Common myeloid progenitor, CD34-positive (primary cell): ENCODE measurements at regions not wholly inside any gene's neighbourhood (a gene's known extent, or its start where the extent isn't known, plus 50 kb on each side); places are given as distances from the start of the nearest gene placed in this dataset.

Source experiments
- CTCF ChIA-PET: fragments of 350-600 bp; sonication (Branson Sonifier 250); formaldehyde crosslinking; loops from one replicate; lab custom pipeline; 2021; ENCODE audit warnings: antibody characterized with exemption; lab: Charles Lee
- POLR2A ChIA-PET: fragments of 350-600 bp; sonication (Branson Sonifier 250); formaldehyde crosslinking; loops from one replicate; lab custom pipeline; 2021; ENCODE audit warnings: antibody characterized with exemption; lab: Charles Lee
- DNase-seq, 3 donors: peaks; one replicate each; pipeline versions ENCODE4 v3.0.0 to v3.0.0-alpha.2; 2013
- H3K27ac ChIP-seq, 2 experiments: 1 replicate in 1 of 2; 2 replicates in 1 of 2; pipeline ENCODE4 v1.7.0; 2013; ENCODE audit warnings: inconsistent platforms in 2 of 2, low read length in 2 of 2, mild to moderate bottlenecking in 2 of 2, low read depth in 1 of 2, moderate library complexity in 1 of 2; ENCODE audit not compliant: severe bottlenecking in 2 of 2, insufficient read depth in 1 of 2, poor library complexity in 1 of 2
- H3K27me3 ChIP-seq, 5 experiments: replicated peaks in 2 of 5; 1 replicate in 3 of 5; 2 replicates in 2 of 5; pipeline versions ENCODE4 v1.6.1 to v1.7.0; 2013; ENCODE audit warnings: low read length in 4 of 5, mild to moderate bottlenecking in 2 of 5, moderate library complexity in 2 of 5, inconsistent platforms in 1 of 5; ENCODE audit not compliant: insufficient read depth in 5 of 5, control insufficient read depth in 4 of 5
- H3K36me3 ChIP-seq, 4 experiments: 1 replicate in 2 of 4; 2 replicates in 2 of 4; pipeline versions ENCODE4 v1.6.1 to v1.7.0; 2013; ENCODE audit warnings: low read length in 3 of 4, control low read depth in 1 of 4, mild to moderate bottlenecking in 1 of 4; ENCODE audit not compliant: control insufficient read depth in 4 of 4, insufficient read depth in 4 of 4
- H3K4me1 ChIP-seq, 4 experiments: 1 replicate in 3 of 4; 2 replicates in 1 of 4; pipeline versions ENCODE4 v1.6.1 to v1.7.1; 2013; ENCODE audit warnings: low read length in 3 of 4, mild to moderate bottlenecking in 3 of 4, control low read depth in 1 of 4, inconsistent platforms in 1 of 4, moderate library complexity in 1 of 4; ENCODE audit not compliant: control insufficient read depth in 4 of 4, insufficient read depth in 4 of 4; ENCODE audit errors: control extremely low read depth in 1 of 4
- H3K4me3 ChIP-seq, 7 experiments: 1 replicate in 4 of 7; 2 replicates in 3 of 7; pipeline versions ENCODE4 v1.5.1 to v1.7.0; 2013; ENCODE audit warnings: mild to moderate bottlenecking in 7 of 7, low read length in 6 of 7, moderate library complexity in 6 of 7, inconsistent platforms in 2 of 7, low read depth in 2 of 7, control low read depth in 1 of 7; ENCODE audit not compliant: insufficient read depth in 4 of 7, control insufficient read depth in 1 of 7; ENCODE audit errors: extremely low read depth in 1 of 7
- H3K9me3 ChIP-seq, 5 experiments: 1 replicate in 4 of 5; 2 replicates in 1 of 5; pipeline versions ENCODE4 v1.6.1 to v1.7.1; 2013; ENCODE audit warnings: low read length in 4 of 5, mild to moderate bottlenecking in 2 of 5, inconsistent platforms in 1 of 5, low read depth in 1 of 5, moderate library complexity in 1 of 5; ENCODE audit not compliant: control insufficient read depth in 4 of 5, insufficient read depth in 2 of 5; ENCODE audit errors: control extremely low read depth in 1 of 5
- WGBS: methylation state at CpG from one replicate; pipeline ENCODE4 v1.1.5; 2013; ENCODE audit not compliant: insufficient coverage; 5-methylcytosine and 5-hydroxymethylcytosine counted together

- DNase-seq: no peak
- H3K4me3 ChIP-seq: no peak overlapping the region
- no peak overlapping the region for H3K27ac ChIP-seq
- 86% methylated on average over 3 of the region's 3 CpGs for WGBS
- CTCF ChIA-PET: no interaction called here
- H3K4me1 ChIP-seq: no peaks in the 10 kb centered on the region
- no peaks in the 10 kb centered on the region for H3K36me3 ChIP-seq
- POLR2A ChIA-PET: no interaction called here
- H3K27me3 ChIP-seq: no peaks in the 10 kb centered on the region
- no peaks in the 10 kb centered on the region for H3K9me3 ChIP-seq
Measured at GRCh38 chr3:135690664-135691063, 274.9 kb upstream of the PPP2R3A start.

DNA sequence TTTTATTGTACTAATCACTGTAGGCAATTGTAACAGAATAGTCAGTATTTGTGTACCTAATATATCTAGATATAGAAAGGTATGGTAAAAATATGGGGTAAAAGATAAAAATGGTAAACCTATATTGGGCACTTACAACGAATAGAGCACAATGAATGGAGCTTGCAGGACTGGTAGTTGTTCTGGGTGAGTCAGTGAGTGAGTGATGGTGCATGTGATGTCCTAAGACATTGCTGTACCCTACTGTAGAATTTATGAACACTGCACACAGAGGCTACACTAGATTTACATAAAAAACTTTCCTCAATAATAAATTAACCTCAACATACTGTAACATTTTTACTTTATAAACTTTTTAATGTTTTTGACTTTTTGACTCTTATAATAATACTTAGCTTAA is 274.3 kb upstream of the PPP2R3A start:
- 83% methylated on average over 1 of the region's 1 CpG for WGBS
- H3K27me3 ChIP-seq: no peaks in the 10 kb centered on the region
- POLR2A ChIA-PET: no interaction called here

GRCh38 chr3:135694142-135694541 is 271.4 kb upstream of the PPP2R3A start:
- Histone ChIP-seq H3K36me3 (no peaks in the 10 kb centered on the region), H3K4me3 (no peak overlapping the region), H3K9me3 (no peaks in the 10 kb centered on the region), H3K27ac (no peak overlapping the region), H3K27me3 (no peaks in the 10 kb centered on the region), H3K4me1 (no peaks in the 10 kb centered on the region)
- DNase-seq: no peak
- POLR2A ChIA-PET: no interaction called here
- WGBS: 80% methylated on average over 1 of the region's 1 CpG
- CTCF ChIA-PET: no interaction called here

More for the DNA sequence above, 274.3 kb upstream of the PPP2R3A start:
- CTCF ChIA-PET: no interaction called here
- H3K9me3 ChIP-seq: no peaks in the 10 kb centered on the region
- DNase-seq: no peak
- H3K27ac ChIP-seq: no peak overlapping the region
- no peaks in the 10 kb centered on the region for H3K36me3 ChIP-seq
- H3K4me3 ChIP-seq: no peak overlapping the region
- H3K4me1 ChIP-seq: no peaks in the 10 kb centered on the region

- H3K4me3 ChIP-seq: no peak overlapping the region
- WGBS: 100% methylated on average over 3 of the region's 5 CpGs
- POLR2A ChIA-PET: no interaction called here
Measured at GRCh38 chr3:135699741-135700140, 265.8 kb upstream of the PPP2R3A start.

GRCh38 chr3:135706758-135707375 is 258.7 kb upstream of the PPP2R3A start:
- Histone ChIP-seq H3K36me3 (no peaks in the 10 kb centered on the region), H3K4me1 (no peaks in the 10 kb centered on the region), H3K27me3 (no peaks in the 10 kb centered on the region), H3K9me3 (no peaks in the 10 kb centered on the region), H3K27ac (no peak overlapping the region), H3K4me3 (no peak overlapping the region)
- no peak for DNase-seq
- WGBS: 90% methylated on average over 3 of the region's 4 CpGs
- ChIA-PET CTCF (no interaction called here), POLR2A (no interaction called here)

More at GRCh38 chr3:135699741-135700140, 265.8 kb upstream of the PPP2R3A start:
- Histone ChIP-seq H3K4me1 (no peaks in the 10 kb centered on the region), H3K27ac (no peak overlapping the region), H3K27me3 (no peaks in the 10 kb centered on the region), H3K36me3 (no peaks in the 10 kb centered on the region), H3K9me3 (no peaks in the 10 kb centered on the region)
- DNase-seq: no peak
- CTCF ChIA-PET: interaction anchor here (1.5 kb wide), 1 partner anchor 18 kb away, joined by 3 read pairs; no protein-coding TSS in a partner anchor

- H3K36me3 ChIP-seq: no peaks in the 10 kb centered on the region
- ChIA-PET POLR2A (no interaction called here), CTCF (no interaction called here)
- no peaks in the 10 kb centered on the region for H3K9me3 ChIP-seq
- H3K27me3 ChIP-seq: no peaks in the 10 kb centered on the region
- no peak for DNase-seq
- 100% methylated on average over 1 of the region's 1 CpG for WGBS
- H3K4me3 ChIP-seq: no peak overlapping the region
- H3K4me1 ChIP-seq: no peaks in the 10 kb centered on the region
- H3K27ac ChIP-seq: no peak overlapping the region
Measured at GRCh38 chr3:135719449-135719848, 246.1 kb upstream of the PPP2R3A start.

DNA sequence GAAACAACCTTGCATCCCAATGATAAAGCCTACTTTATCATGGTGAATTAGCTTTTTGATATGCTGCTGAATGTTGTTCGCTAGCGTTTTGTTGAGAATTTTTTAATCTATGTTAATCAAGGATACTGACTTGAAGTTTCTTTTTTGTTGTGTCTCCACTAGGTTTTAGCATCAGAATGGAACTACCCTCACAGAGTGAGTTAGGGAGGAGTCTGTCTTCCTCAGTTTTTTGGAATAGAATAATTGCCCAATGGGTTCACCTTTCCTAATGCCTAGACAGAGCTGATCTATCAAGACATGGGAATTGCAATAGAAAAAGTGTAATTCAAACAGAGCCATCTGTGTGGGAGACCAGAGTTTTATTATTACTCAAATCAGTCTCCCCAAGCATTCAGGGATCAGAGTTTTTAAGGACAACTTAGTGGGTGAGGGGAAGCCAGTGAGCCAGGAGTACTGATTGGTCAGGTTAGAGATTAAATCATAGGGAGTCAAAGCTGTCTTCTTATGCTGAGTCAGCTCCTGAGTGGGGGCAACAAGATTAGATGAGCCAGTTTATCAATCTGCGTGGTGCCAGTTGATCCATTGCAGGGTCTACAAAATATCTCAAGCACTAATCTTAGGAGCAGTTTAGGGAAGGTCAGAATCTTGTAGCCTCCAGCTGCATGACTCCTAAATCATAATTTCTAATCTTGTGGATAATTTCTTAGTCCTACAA is 237.4 kb upstream of the PPP2R3A start:
- no peak overlapping the region for H3K27ac ChIP-seq
- ChIA-PET POLR2A (no interaction called here), CTCF (no interaction called here)
- H3K27me3 ChIP-seq: no peaks in the 10 kb centered on the region
- no peaks in the 10 kb centered on the region for H3K36me3 ChIP-seq
- WGBS: 100% methylated on average over 1 of the region's 3 CpGs
- H3K4me3 ChIP-seq: no peak overlapping the region
- DNase-seq: no peak
- H3K4me1 ChIP-seq: no peaks in the 10 kb centered on the region
- peaks cover 0 to 7% (median 0%) of the 10 kb centered on the region in 5 experiments for H3K9me3 ChIP-seq
